ENCODE measurements at regions not wholly inside any gene's neighbourhood (a gene's known extent, or its start where the extent isn't known, plus 50 kb on each side); places are given as distances from the start of the nearest gene placed in this dataset.
"Not testable (repeated sequence)": the region's sequence is repeated elsewhere in the genome, so short reads cannot be mapped to it uniquely, and the experiment has no call there.

- Histone ChIP-seq H3K36me3 (ENCODE audit: insufficient read depth, insufficient read length, low read length) (peaks cover 11% of the 10 kb centered on the region), H3K27me3 (ENCODE audit: insufficient read depth, insufficient read length) (no peaks in the 10 kb centered on the region), H3K4me3 (ENCODE audit: insufficient read length, low read depth) (no peak overlapping the region), H3K4me1 (ENCODE audit: insufficient read depth, insufficient read length) (no peaks in the 10 kb centered on the region), H3K9ac (ENCODE audit: insufficient read length, low read depth) (no peak overlapping the region), H3K9me3 (ENCODE audit: insufficient read depth, low read length) (no peaks in the 10 kb centered on the region)
- no peak for DNase-seq (ENCODE audit: low read depth, low spot score)
- TF ChIP-seq SUZ12 (IDR thresholded peaks at IDR 0.05; ENCODE audit: extremely low read depth, insufficient read depth, insufficient read length), result no peak
These were observed 471.8 kb upstream of the ACO1 start for GRCh38 chr9:31912636-31913035.

- DNase-seq (ENCODE audit: low read depth, low spot score), result peak; percentile 20
- TF ChIP-seq SUZ12 (IDR thresholded peaks at IDR 0.05; ENCODE audit: extremely low read depth, insufficient read depth, insufficient read length), result no peak
- TF ChIP-seq YY1 (IDR thresholded peaks at IDR 0.05; ENCODE audit: insufficient read depth, insufficient read length), result no peak
- TF ChIP-seq ZNF274 (IDR thresholded peaks at IDR 0.05; ENCODE audit: low read depth, low read length), result no peak
These were observed 467.7 kb upstream of the ACO1 start for GRCh38 chr9:31916591-31917241.

GRCh38 chr9:31937737-31938136, 446.7 kb upstream of the ACO1 start:
- not testable (repeated sequence) for H3K4me1 ChIP-seq (ENCODE audit: insufficient read depth, insufficient read length); H3K27me3 ChIP-seq (ENCODE audit: insufficient read depth, insufficient read length); H3K9ac ChIP-seq (ENCODE audit: insufficient read length, low read depth); H3K4me3 ChIP-seq (ENCODE audit: insufficient read length, low read depth); DNase-seq (ENCODE audit: low read depth, low spot score); H3K36me3 ChIP-seq (ENCODE audit: insufficient read depth, insufficient read length, low read length)
- H3K9me3 ChIP-seq (ENCODE audit: insufficient read depth, low read length), result peaks cover 48% of the 10 kb centered on the region

More at GRCh38 chr9:31916591-31917241, 467.7 kb upstream of the ACO1 start:
- no peaks in the 10 kb centered on the region for H3K4me1 ChIP-seq (ENCODE audit: insufficient read depth, insufficient read length)
- H3K9ac ChIP-seq (ENCODE audit: insufficient read length, low read depth), result no peak overlapping the region
- no peaks in the 10 kb centered on the region for H3K27me3 ChIP-seq (ENCODE audit: insufficient read depth, insufficient read length)
- no peaks in the 10 kb centered on the region for H3K36me3 ChIP-seq (ENCODE audit: insufficient read depth, insufficient read length, low read length)
- H3K4me3 ChIP-seq (ENCODE audit: insufficient read length, low read depth), result no peak overlapping the region
- no peaks in the 10 kb centered on the region for H3K9me3 ChIP-seq (ENCODE audit: insufficient read depth, low read length)

- Histone ChIP-seq H3K36me3 (ENCODE audit: insufficient read depth, insufficient read length, low read length) (no peaks in the 10 kb centered on the region), H3K27me3 (ENCODE audit: insufficient read depth, insufficient read length) (no peaks in the 10 kb centered on the region), H3K4me1 (ENCODE audit: insufficient read depth, insufficient read length) (no peaks in the 10 kb centered on the region), H3K4me3 (ENCODE audit: insufficient read length, low read depth) (no peak overlapping the region), H3K9me3 (ENCODE audit: insufficient read depth, low read length) (peaks cover 60% of the 10 kb centered on the region), H3K9ac (ENCODE audit: insufficient read length, low read depth) (no peak overlapping the region)
- DNase-seq (ENCODE audit: low read depth, low spot score), result peak; percentile 51
- TF ChIP-seq YY1 (IDR thresholded peaks at IDR 0.05; ENCODE audit: insufficient read depth, insufficient read length) (no peak), SUZ12 (IDR thresholded peaks at IDR 0.05; ENCODE audit: extremely low read depth, insufficient read depth, insufficient read length) (no peak), ZNF274 (IDR thresholded peaks at IDR 0.05; ENCODE audit: low read depth, low read length) (no peak)
These were observed 433.7 kb upstream of the ACO1 start for GRCh38 chr9:31950756-31951155.

- Histone ChIP-seq H3K9me3 (ENCODE audit: insufficient read depth, low read length) (peaks cover 59% of the 10 kb centered on the region), H3K9ac (ENCODE audit: insufficient read length, low read depth) (no peak overlapping the region), H3K4me3 (ENCODE audit: insufficient read length, low read depth) (no peak overlapping the region), H3K36me3 (ENCODE audit: insufficient read depth, insufficient read length, low read length) (peaks cover 21% of the 10 kb centered on the region), H3K27me3 (ENCODE audit: insufficient read depth, insufficient read length) (no peaks in the 10 kb centered on the region), H3K4me1 (ENCODE audit: insufficient read depth, insufficient read length) (no peaks in the 10 kb centered on the region)
- DNase-seq (ENCODE audit: low read depth, low spot score), result no peak
- TF ChIP-seq YY1 (IDR thresholded peaks at IDR 0.05; ENCODE audit: insufficient read depth, insufficient read length) (no peak), SUZ12 (IDR thresholded peaks at IDR 0.05; ENCODE audit: extremely low read depth, insufficient read depth, insufficient read length) (no peak), ZNF274 (IDR thresholded peaks at IDR 0.05; ENCODE audit: low read depth, low read length) (no peak)
These were observed 425.9 kb upstream of the ACO1 start for GRCh38 chr9:31958572-31958971.

GRCh38 chr9:31969552-31969951, 414.9 kb upstream of the ACO1 start:
- Histone ChIP-seq H3K27me3 (ENCODE audit: insufficient read depth, insufficient read length) (no peaks in the 10 kb centered on the region), H3K9ac (ENCODE audit: insufficient read length, low read depth) (no peak overlapping the region), H3K4me1 (ENCODE audit: insufficient read depth, insufficient read length) (no peaks in the 10 kb centered on the region), H3K36me3 (ENCODE audit: insufficient read depth, insufficient read length, low read length) (no peaks in the 10 kb centered on the region), H3K4me3 (ENCODE audit: insufficient read length, low read depth) (no peak overlapping the region), H3K9me3 (ENCODE audit: insufficient read depth, low read length) (no peaks in the 10 kb centered on the region)
- no peak for DNase-seq (ENCODE audit: low read depth, low spot score)
- TF ChIP-seq ZNF274 (IDR thresholded peaks at IDR 0.05; ENCODE audit: low read depth, low read length), result no peak

- peaks cover 8% of the 10 kb centered on the region for H3K36me3 ChIP-seq (ENCODE audit: insufficient read depth, insufficient read length, low read length)
- H3K9ac ChIP-seq (ENCODE audit: insufficient read length, low read depth), result no peak overlapping the region
- H3K4me3 ChIP-seq (ENCODE audit: insufficient read length, low read depth), result no peak overlapping the region
- no peak for DNase-seq (ENCODE audit: low read depth, low spot score)
- peaks cover 32% of the 10 kb centered on the region for H3K9me3 ChIP-seq (ENCODE audit: insufficient read depth, low read length)
- H3K4me1 ChIP-seq (ENCODE audit: insufficient read depth, insufficient read length), result no peaks in the 10 kb centered on the region
- no peaks in the 10 kb centered on the region for H3K27me3 ChIP-seq (ENCODE audit: insufficient read depth, insufficient read length)
- no peak for TF ChIP-seq SUZ12 (IDR thresholded peaks at IDR 0.05; ENCODE audit: extremely low read depth, insufficient read depth, insufficient read length)
- no peak for TF ChIP-seq ZNF274 (IDR thresholded peaks at IDR 0.05; ENCODE audit: low read depth, low read length)
- TF ChIP-seq YY1 (IDR thresholded peaks at IDR 0.05; ENCODE audit: insufficient read depth, insufficient read length), result no peak
These were observed 400.5 kb upstream of the ACO1 start for GRCh38 chr9:31983895-31984294.

GRCh38 chr9:31996331-31996730, 388.1 kb upstream of the ACO1 start:
- H3K36me3 ChIP-seq (ENCODE audit: insufficient read depth, insufficient read length, low read length), result no peaks in the 10 kb centered on the region
- no peaks in the 10 kb centered on the region for H3K4me1 ChIP-seq (ENCODE audit: insufficient read depth, insufficient read length)
- H3K9ac ChIP-seq (ENCODE audit: insufficient read length, low read depth), result no peak overlapping the region
- TF ChIP-seq SUZ12 (IDR thresholded peaks at IDR 0.05; ENCODE audit: extremely low read depth, insufficient read depth, insufficient read length), result no peak
- no peak for TF ChIP-seq YY1 (IDR thresholded peaks at IDR 0.05; ENCODE audit: insufficient read depth, insufficient read length)
- no peak for TF ChIP-seq ZNF274 (IDR thresholded peaks at IDR 0.05; ENCODE audit: low read depth, low read length)
- H3K9me3 ChIP-seq (ENCODE audit: insufficient read depth, low read length), result no peaks in the 10 kb centered on the region
- H3K27me3 ChIP-seq (ENCODE audit: insufficient read depth, insufficient read length), result no peaks in the 10 kb centered on the region
- no peak for DNase-seq (ENCODE audit: low read depth, low spot score)
- no peak overlapping the region for H3K4me3 ChIP-seq (ENCODE audit: insufficient read length, low read depth)

Data from NT2/D1 (cell line).